Tibial artery (tissue), 4 donors: ENCODE measurements at regions not wholly inside any gene's neighbourhood (a gene's known extent, or its start where the extent isn't known, plus 50 kb on each side); places are given as distances from the start of the nearest gene placed in this dataset.

Source experiments
- DNase-seq, 2 donors: peaks; one replicate each; pipeline ENCODE4 v3.0.0-alpha.2; 2019
- H3K27ac ChIP-seq, 2 donors: fragments of 200-600 bp; sonication (generic) in 1 of 2; 1 replicate in 1 of 2; 2 replicates in 1 of 2; pipeline ENCODE4 v1.5.1; 2018 to 2019; ENCODE audit warnings: mild to moderate bottlenecking in 1 of 2
- H3K27me3 ChIP-seq, 2 donors: fragments of 200-600 bp; sonication (generic) in 1 of 2; one replicate each; pipeline versions ENCODE4 v1.5.1 to v1.6.0; 2016 to 2019
- H3K36me3 ChIP-seq, 3 donors: fragments of 200-600 bp; sonication (generic) in 2 of 3; one replicate each; pipeline ENCODE4 v1.5.1; 2016 to 2019; ENCODE audit warnings: mild to moderate bottlenecking in 2 of 3
- H3K4me1 ChIP-seq, 4 donors: fragments of 200-600 bp; sonication (generic) in 2 of 4; 1 replicate in 3 of 4; 2 replicates in 1 of 4; pipeline ENCODE4 v1.5.1; 2016 to 2019
- H3K4me3 ChIP-seq, 2 donors: fragments of 200-600 bp; sonication (generic) in 1 of 2; 1 replicate in 1 of 2; 2 replicates in 1 of 2; pipeline ENCODE4 v1.5.1; 2018 to 2019; ENCODE audit warnings: mild to moderate bottlenecking in 2 of 2
- H3K9me3 ChIP-seq, 3 donors: fragments of 200-600 bp; sonication (generic) in 1 of 3; one replicate each; pipeline ENCODE4 v1.5.1; 2016 to 2019
- intact Hi-C: fragments of 100-400 bp; cut with DNase I; formaldehyde crosslinking; loops from one replicate; pipeline ENCODE4 v1.15.0; 2023; ENCODE audit warnings: low total_unique reads
- TF ChIP-seq, protein P1 (sequence below), 2 experiments: fragments of 200-600 bp in 1 of 2; fragments of 450-650 bp in 1 of 2; IDR thresholded peaks; one replicate each; pipeline ENCODE4 v1.5.1; 2017 to 2019; ENCODE audit warnings: antibody characterized with exemption in 2 of 2, mild to moderate bottlenecking in 1 of 2, moderate library complexity in 1 of 2

DNA sequence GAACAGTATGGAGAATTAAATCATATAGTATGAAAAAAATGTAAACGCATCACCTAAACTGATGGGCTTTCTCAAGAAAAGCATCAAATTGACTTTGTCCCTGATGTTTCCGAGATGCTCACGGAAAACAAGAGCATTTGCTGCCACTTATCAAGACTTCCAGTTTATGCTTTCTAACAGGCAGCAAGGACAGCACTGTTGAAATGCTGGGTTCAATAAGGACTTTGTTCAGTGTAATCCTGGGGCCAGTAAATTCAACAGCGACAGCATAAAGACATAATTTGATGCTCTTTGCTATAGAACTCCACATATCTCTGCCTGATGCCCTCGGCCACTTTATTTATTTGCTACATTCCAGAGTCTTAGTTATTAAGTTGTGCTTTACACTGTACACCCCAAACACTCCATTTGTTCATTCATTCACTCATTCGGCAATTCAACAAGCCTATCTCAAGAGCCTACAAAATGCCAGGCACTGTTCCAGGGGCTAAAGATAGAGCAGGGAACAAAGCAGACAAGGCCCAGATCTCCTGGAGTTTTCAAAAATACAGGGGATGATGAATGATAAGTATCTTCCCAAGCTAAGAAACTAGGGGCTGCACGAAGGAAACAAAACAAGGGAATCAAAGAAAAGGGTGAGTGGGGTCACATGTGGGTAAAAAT is 294.6 kb downstream of the ZNF608 start:
- intact Hi-C loops = no loop called here
- Histone ChIP-seq H3K9me3 (no peaks in the 10 kb centered on the region), H3K27me3 (no peaks in the 10 kb centered on the region), H3K36me3 (no peaks in the 10 kb centered on the region), H3K27ac (no peak overlapping the region), H3K4me3 (no peak overlapping the region), H3K4me1 (no peaks in the 10 kb centered on the region)
- no peak for DNase-seq
- TF ChIP-seq, protein P1, sequence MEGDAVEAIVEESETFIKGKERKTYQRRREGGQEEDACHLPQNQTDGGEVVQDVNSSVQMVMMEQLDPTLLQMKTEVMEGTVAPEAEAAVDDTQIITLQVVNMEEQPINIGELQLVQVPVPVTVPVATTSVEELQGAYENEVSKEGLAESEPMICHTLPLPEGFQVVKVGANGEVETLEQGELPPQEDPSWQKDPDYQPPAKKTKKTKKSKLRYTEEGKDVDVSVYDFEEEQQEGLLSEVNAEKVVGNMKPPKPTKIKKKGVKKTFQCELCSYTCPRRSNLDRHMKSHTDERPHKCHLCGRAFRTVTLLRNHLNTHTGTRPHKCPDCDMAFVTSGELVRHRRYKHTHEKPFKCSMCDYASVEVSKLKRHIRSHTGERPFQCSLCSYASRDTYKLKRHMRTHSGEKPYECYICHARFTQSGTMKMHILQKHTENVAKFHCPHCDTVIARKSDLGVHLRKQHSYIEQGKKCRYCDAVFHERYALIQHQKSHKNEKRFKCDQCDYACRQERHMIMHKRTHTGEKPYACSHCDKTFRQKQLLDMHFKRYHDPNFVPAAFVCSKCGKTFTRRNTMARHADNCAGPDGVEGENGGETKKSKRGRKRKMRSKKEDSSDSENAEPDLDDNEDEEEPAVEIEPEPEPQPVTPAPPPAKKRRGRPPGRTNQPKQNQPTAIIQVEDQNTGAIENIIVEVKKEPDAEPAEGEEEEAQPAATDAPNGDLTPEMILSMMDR (IDR thresholded peaks at IDR 0.05) = no peak

DNA sequence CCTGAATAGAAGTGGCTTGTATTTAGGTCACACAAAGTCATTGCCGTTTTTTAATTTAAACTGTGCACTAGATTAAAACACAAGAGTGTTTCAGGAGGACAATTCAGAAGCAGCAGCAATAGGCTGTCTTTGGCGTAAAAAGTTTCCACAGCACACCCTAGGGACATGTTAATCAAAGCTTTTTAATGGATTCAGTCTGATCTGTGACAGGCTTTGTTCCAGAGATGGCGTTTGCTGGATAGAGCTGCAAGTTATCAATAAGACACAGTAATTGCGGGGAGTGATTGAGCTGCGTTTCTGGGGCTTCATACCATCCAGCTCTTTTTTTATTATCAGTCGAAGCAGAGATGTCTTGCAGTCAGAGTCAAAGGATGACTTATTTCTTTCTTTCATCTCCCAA is 300.3 kb downstream of the ZNF608 start:
- peaks cover 0 to 6% (median 2%) of the 10 kb centered on the region in 4 donors for H3K4me1 ChIP-seq
- no peak for DNase-seq

DNA sequence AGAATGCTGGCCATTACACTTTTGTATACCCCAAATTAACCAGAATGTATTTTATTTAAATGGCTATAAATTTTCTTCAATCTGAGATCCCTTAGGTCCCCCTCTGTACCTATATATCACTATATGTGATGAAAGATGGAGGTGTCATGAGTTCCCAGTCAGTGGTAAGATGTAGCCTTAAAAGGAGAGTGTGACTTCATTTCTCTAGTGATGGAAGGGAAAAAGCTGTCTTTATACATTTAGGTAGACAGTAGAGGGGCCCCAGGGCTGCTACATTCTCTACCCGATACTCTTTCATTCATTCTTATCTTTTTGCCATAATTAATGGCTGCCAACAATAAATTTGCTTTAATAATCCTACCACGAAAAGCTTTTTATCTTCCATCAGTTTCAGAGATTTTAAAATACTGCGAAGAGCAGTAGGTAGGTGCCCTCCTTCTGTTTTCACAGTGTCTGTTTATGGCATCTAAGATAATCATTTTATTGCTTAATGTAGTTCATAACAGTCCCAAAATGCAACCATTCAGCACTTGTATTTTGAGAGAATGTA is 301.3 kb downstream of the ZNF608 start:
- Histone ChIP-seq H3K36me3 (no peaks in the 10 kb centered on the region), H3K27ac (no peak overlapping the region), H3K4me3 (no peak overlapping the region), H3K9me3 (no peaks in the 10 kb centered on the region), H3K27me3 (no peaks in the 10 kb centered on the region), H3K4me1 (peaks cover 0 to 6% (median 2%) of the 10 kb centered on the region in 4 donors)
- TF ChIP-seq, protein P1 (IDR thresholded peaks at IDR 0.05) = no peak
- DNase-seq = no peak
- intact Hi-C loops = no loop called here

More for the DNA sequence above, 300.3 kb downstream of the ZNF608 start:
- no peak overlapping the region for H3K27ac ChIP-seq
- H3K27me3 ChIP-seq = no peaks in the 10 kb centered on the region
- intact Hi-C loops = no loop called here
- H3K36me3 ChIP-seq = no peaks in the 10 kb centered on the region
- no peak overlapping the region for H3K4me3 ChIP-seq
- TF ChIP-seq, protein P1 (IDR thresholded peaks at IDR 0.05) = no peak
- H3K9me3 ChIP-seq = no peaks in the 10 kb centered on the region

DNA sequence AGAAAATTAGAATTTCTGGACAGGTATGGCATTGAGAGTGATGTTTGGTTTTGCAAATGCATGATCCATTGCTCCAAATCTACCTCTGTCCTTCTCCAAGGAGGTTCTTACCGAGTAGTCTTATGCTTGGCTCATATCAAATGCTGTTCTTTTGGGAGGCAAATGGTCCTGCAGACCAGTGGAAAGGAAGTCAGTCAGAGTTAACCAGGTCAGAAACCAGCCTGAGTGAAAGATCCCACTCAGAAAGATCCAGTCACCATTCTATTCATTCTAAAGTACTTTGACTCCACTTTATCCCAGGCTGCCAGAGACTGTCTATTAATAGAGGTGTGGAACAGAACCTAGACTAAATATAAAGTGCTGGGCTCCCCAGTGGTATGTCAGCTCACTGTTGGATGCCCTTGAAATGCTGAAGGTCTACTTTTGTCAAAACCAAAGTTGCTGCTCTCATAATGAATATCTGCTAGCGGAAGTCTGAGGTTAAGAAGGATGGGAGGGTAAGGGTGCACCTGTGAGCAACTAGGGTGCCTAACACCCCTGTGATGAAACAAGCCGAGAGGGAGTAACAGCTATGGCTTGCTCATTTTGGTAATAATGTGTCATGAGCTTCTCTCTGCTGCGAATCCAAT is 302.2 kb downstream of the ZNF608 start:
- Histone ChIP-seq H3K9me3 (no peaks in the 10 kb centered on the region), H3K4me3 (no peak overlapping the region), H3K27ac (no peak overlapping the region), H3K4me1 (peaks cover 0 to 6% (median 2%) of the 10 kb centered on the region in 4 donors), H3K36me3 (no peaks in the 10 kb centered on the region), H3K27me3 (no peaks in the 10 kb centered on the region)
- intact Hi-C loops = no loop called here
- DNase-seq = no peak
- TF ChIP-seq, protein P1 (IDR thresholded peaks at IDR 0.05) = no peak

DNA sequence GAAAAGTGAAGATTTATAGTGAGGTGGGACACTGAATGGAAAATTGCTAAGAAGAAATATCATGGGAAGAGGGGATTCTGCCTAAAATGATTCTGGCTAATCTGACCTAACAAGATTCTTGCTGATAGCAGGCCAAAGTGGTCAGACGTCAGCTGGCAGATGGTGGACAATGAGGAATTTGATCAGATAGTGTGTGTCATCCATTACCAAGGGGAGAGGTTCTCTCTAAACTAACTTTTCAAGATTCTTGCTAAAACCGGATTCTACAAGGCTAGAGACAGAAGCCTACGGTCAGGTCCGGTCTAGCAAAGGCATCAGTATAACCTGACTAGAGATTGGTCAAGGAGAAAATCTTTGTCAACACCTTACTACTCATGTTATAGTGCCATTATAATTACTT is 306.0 kb downstream of the ZNF608 start:
- intact Hi-C loops = no loop called here
- no peaks in the 10 kb centered on the region for H3K9me3 ChIP-seq
- H3K36me3 ChIP-seq = no peaks in the 10 kb centered on the region
- peaks cover 0 to 6% (median 2%) of the 10 kb centered on the region in 4 donors for H3K4me1 ChIP-seq
- no peak overlapping the region for H3K27ac ChIP-seq
- no peak overlapping the region for H3K4me3 ChIP-seq
- TF ChIP-seq, protein P1 (IDR thresholded peaks at IDR 0.05) = no peak
- H3K27me3 ChIP-seq = no peaks in the 10 kb centered on the region
- DNase-seq = no peak
